HG03442 (cell line): ENCODE measurements at regions not wholly inside any gene's neighbourhood (a gene's known extent, or its start where the extent isn't known, plus 50 kb on each side); places are given as distances from the start of the nearest gene placed in this dataset.

Experiments used
- ATAC-seq: cut with Tn5 transposase; IDR thresholded peaks from one replicate; pipeline ENCODE4 v1.9.1; 2021; ENCODE audit warnings: mild to moderate bottlenecking, moderate library complexity; ENCODE audit not compliant: unreplicated experiment

- no peak for ATAC-seq
Measured at GRCh38 chr4:79034544-79034943, 95.3 kb upstream of the PAQR3 start.

GRCh38 chr4:79030973-79031372 is 91.7 kb upstream of the PAQR3 start:
- no peak for ATAC-seq

DNA sequence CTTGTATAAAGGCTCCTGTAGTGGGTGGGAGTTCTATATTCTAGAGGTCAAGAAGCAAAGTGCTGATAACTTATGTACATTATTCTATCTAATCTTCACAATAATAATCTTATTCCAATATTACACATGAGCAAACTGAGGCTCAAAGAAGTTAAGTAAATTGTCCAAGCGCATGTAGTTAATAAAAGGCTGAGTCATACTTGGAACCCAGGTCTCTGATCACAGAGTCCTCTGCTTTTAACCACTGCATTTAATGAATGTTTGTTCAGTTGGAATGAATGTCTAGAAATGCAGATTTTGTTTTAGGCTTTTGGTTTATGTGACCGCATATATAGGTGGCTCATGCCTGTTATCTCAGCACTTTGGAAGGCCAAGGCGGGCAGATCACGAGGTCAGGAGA is 88.4 kb upstream of the PAQR3 start:
- ATAC-seq = no peak

DNA sequence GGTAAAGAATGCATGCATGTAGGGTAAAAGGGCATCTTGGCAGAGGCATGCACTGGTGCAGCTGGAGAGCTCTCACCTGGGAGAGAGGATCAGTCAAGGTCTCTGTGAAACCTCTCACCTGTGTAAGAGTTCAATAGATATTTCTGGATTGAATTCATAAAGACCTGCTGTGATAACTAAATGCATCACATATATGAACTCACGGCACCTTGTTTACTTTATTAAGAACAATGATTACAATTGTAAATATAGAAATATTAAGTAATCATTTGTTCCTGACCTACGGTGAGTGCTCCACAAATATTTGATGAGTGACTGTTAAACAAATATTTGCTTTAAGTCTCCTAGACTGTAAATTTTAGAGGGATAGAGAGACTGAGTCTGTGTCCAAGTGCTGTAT is 85.9 kb upstream of the PAQR3 start:
- ATAC-seq = no peak

- no peak for ATAC-seq
Measured at GRCh38 chr4:79023799-79024770, 84.8 kb upstream of the PAQR3 start.

DNA sequence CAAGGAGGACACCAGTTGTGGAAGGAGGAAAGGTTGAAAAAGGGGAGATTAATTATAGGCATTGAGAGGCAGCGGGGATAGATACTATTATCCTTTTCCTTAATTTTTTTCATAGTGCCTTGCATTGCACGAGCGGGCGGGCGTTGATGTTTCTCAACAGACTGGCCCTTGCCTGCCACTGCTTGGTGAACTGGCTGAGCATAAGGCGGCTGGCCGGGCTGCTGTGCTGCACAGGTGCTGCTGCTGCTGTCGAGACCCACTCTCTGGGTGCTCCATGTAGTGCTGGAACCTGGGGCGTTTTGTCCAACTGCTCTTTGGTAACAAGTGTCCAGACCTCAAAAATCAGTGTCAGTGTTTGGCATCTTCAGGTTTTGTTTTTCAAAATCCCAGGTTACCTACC is 83.3 kb upstream of the PAQR3 start:
- ATAC-seq = no peak

GRCh38 chr4:79017481-79017880 is 78.2 kb upstream of the PAQR3 start:
- ATAC-seq = no peak

GRCh38 chr4:79016878-79017277 is 77.6 kb upstream of the PAQR3 start:
- ATAC-seq = no peak

GRCh38 chr4:79015411-79015810 is 76.2 kb upstream of the PAQR3 start:
- ATAC-seq = no peak

DNA sequence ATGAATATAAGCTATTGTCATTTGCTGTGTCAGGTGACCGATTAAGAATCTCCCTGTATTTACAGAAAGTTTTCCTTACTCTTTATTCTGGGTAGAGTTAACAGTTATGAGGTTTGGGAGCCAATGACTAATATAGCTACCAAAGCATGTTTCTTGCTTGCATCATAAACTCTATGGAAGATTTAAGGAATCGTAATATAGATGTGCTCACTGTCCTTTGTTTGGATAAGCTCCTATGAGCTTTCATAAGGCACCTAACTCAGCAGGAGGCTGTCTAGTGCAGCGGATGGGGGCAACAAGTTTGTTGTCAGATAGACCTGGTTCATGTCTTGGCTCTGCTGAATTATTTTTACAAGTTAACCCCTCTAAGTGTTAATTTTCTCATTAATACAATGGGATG is 75.0 kb upstream of the PAQR3 start:
- no peak for ATAC-seq

- ATAC-seq = no peak
Measured at GRCh38 chr4:79013756-79014155, 74.5 kb upstream of the PAQR3 start.

DNA sequence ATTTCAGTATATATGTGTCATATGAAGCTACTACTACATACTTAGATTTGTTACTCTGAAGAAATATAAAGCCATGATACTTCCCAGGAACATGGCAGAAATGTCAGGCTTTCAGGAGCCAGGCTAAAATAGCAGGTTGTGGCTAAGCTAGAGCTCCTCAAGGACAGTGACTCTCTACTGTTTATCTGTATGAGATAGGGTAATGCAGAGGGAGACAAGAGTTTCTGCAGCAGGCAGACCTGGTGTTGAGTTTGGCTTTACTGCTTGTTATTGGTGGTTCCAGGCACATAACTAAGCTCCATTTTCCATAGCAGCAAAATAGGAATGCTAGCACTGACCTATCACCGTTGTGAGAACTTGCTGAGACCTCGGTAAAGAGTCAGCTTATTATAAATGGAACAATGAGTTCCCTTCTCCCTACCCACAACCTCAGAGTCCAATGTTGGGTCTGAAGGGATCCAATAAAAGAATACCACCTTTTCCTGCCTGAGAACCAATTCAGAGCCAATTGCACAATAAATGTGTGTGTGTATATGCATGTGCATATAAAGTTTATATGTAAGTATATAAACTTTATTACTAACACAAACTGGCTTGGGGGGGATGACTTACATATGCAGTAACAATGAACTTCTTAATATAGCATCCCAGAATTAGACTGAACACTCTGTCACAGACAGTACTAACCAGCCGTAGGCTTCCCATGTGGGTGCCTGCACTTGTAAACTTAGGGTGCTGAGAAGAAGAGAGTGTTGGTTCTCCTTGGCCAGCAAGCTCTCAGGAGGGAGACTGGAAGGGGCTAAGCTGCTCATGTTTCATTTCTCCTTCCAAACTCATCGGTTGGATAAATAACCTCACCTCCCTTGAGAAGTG is 51.9 kb upstream of the PAQR3 start:
- ATAC-seq = no peak

DNA sequence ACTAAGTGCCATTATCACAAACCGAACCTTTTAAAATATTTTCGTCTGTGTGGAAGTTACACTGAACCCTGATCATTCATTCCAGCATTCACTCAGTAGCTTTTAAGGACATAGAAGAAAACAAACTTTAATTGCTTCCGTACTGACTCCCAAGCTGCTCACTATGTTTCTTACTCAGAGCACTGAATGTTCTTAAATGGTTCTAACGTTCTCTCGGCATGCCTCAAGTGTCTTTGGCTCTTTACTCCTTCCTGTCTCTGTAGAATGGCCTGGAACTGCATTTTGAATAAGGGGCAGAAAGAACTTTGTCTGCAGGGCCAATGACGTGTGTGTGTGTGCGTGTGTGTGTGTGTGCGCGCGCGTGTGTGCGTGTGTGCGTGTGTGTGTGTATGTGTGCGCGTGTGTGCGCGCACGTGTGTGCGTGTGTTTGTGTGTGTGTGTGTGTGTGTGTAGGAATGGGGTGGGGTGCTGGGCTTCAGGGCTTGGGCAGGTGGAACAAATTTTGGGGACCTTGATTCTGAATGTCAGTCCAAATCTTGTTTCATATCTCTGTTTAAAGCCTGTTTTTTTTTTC is 50.5 kb upstream of the PAQR3 start:
- ATAC-seq = no peak
